Esophagus (tissue), 2 donors: ENCODE measurements at regions not wholly inside any gene's neighbourhood (a gene's known extent, or its start where the extent isn't known, plus 50 kb on each side); places are given as distances from the start of the nearest gene placed in this dataset.
"Not testable (repeated sequence)": the region's sequence is repeated elsewhere in the genome, so short reads cannot be mapped to it uniquely, and the experiment has no call there.

ENCODE experiments used
- H3K27ac ChIP-seq, 2 donors: one replicate each; pipeline ENCODE4 v1.5.1; 2013; ENCODE audit warnings: low read depth in 2 of 2, mild to moderate bottlenecking in 2 of 2, inconsistent platforms in 1 of 2, low read length in 1 of 2, moderate library complexity in 1 of 2
- H3K27me3 ChIP-seq, 2 donors: one replicate each; pipeline ENCODE4 v1.6.1; 2013; ENCODE audit warnings: low read length in 2 of 2, control low read depth in 1 of 2, mild to moderate bottlenecking in 1 of 2; ENCODE audit not compliant: insufficient read depth in 2 of 2, control insufficient read depth in 1 of 2
- H3K36me3 ChIP-seq, 2 donors: one replicate each; pipeline ENCODE4 v1.6.1; 2013; ENCODE audit warnings: low read length in 1 of 2; ENCODE audit not compliant: control insufficient read depth in 2 of 2, insufficient read depth in 2 of 2
- H3K4me1 ChIP-seq, 2 donors: one replicate each; pipeline ENCODE4 v1.6.1; 2013; ENCODE audit warnings: low read length in 1 of 2; ENCODE audit not compliant: control insufficient read depth in 2 of 2, insufficient read depth in 2 of 2
- H3K4me3 ChIP-seq, 2 donors: one replicate each; pipeline ENCODE4 v1.5.1; 2013; ENCODE audit warnings: low read length in 2 of 2, mild to moderate bottlenecking in 2 of 2, low read depth in 1 of 2, moderate library complexity in 1 of 2
- H3K9me3 ChIP-seq, 2 donors: one replicate each; pipeline ENCODE4 v1.6.1; 2013; ENCODE audit warnings: mild to moderate bottlenecking in 2 of 2, low read depth in 1 of 2, low read length in 1 of 2, moderate library complexity in 1 of 2; ENCODE audit not compliant: control insufficient read depth in 2 of 2, insufficient read depth in 1 of 2
- WGBS, 2 donors: extraction: QIAGEN DNeasy Blood & Tissue Kit; methylation state at CpG; one replicate each; pipeline ENCODE4 v1.1.7; 2013; 5-methylcytosine and 5-hydroxymethylcytosine counted together
- donor health status: healthy with polysubstance abuse.
- donor health status: Bipolar disorder and iron deficiency.

- Histone ChIP-seq H3K27ac (no peak overlapping the region), H3K4me1 (peaks cover 0 to 2% of the 10 kb centered on the region in 2 donors), H3K27me3 (no peaks in the 10 kb centered on the region), H3K36me3 (no peaks in the 10 kb centered on the region), H3K4me3 (no peak overlapping the region), H3K9me3 (no peaks in the 10 kb centered on the region)
These were observed 376.9 kb upstream of the ARPP21 start for GRCh38 chr3:35262406-35262805.

- Histone ChIP-seq H3K27ac (no peak overlapping the region), H3K36me3 (no peaks in the 10 kb centered on the region), H3K4me1 (peaks cover 0 to 2% of the 10 kb centered on the region in 2 donors), H3K4me3 (no peak overlapping the region), H3K27me3 (no peaks in the 10 kb centered on the region), H3K9me3 (no peaks in the 10 kb centered on the region)
- WGBS, 2 donors: 46 to 57% methylated on average over 1 of the region's 1 CpG
These were observed 375.8 kb upstream of the ARPP21 start for GRCh38 chr3:35263477-35263876.

GRCh38 chr3:35266065-35266464, 373.3 kb upstream of the ARPP21 start:
- not testable (repeated sequence) for H3K4me3 ChIP-seq, H3K27ac ChIP-seq, H3K36me3 ChIP-seq, H3K27me3 ChIP-seq, H3K4me1 ChIP-seq, H3K9me3 ChIP-seq
- WGBS, 2 donors: 94 to 95% methylated on average over 12 of the region's 12 CpGs

GRCh38 chr3:35275768-35276167, 363.6 kb upstream of the ARPP21 start:
- Histone ChIP-seq H3K4me3 (no peak overlapping the region), H3K4me1 (no peaks in the 10 kb centered on the region), H3K9me3 (peaks cover 0 to 7% of the 10 kb centered on the region in 2 donors), H3K36me3 (no peaks in the 10 kb centered on the region), H3K27ac (no peak overlapping the region), H3K27me3 (no peaks in the 10 kb centered on the region)
- 90 to 91% methylated on average over 2 of the region's 2 CpGs for WGBS, 2 donors

- no peaks in the 10 kb centered on the region for H3K4me1 ChIP-seq
- H3K9me3 ChIP-seq: peaks cover 0 to 7% of the 10 kb centered on the region in 2 donors
- no peaks in the 10 kb centered on the region for H3K27me3 ChIP-seq
- H3K4me3 ChIP-seq: no peak overlapping the region
- WGBS, 2 donors: 50 to 69% methylated on average over 1 of the region's 1 CpG
- no peaks in the 10 kb centered on the region for H3K36me3 ChIP-seq
- no peak overlapping the region for H3K27ac ChIP-seq
These were observed 362.8 kb upstream of the ARPP21 start for GRCh38 chr3:35276568-35276967.

- no peak overlapping the region for H3K27ac ChIP-seq
- no peaks in the 10 kb centered on the region for H3K27me3 ChIP-seq
- H3K36me3 ChIP-seq: no peaks in the 10 kb centered on the region
- H3K4me3 ChIP-seq: no peak overlapping the region
- 64 to 65% methylated on average over 4 of the region's 4 CpGs for WGBS, 2 donors
- H3K9me3 ChIP-seq: no peaks in the 10 kb centered on the region
- no peaks in the 10 kb centered on the region for H3K4me1 ChIP-seq
These were observed 347.7 kb upstream of the ARPP21 start for GRCh38 chr3:35291471-35292236.

GRCh38 chr3:35292568-35292967, 346.8 kb upstream of the ARPP21 start:
- no peaks in the 10 kb centered on the region for H3K4me1 ChIP-seq
- H3K27me3 ChIP-seq: no peaks in the 10 kb centered on the region
- 91 to 92% methylated on average over 3 of the region's 3 CpGs for WGBS, 2 donors
- H3K27ac ChIP-seq: no peak overlapping the region
- H3K36me3 ChIP-seq: no peaks in the 10 kb centered on the region
- no peaks in the 10 kb centered on the region for H3K9me3 ChIP-seq
- no peak overlapping the region for H3K4me3 ChIP-seq

- Histone ChIP-seq H3K36me3 (no peaks in the 10 kb centered on the region), H3K27me3 (no peaks in the 10 kb centered on the region), H3K9me3 (no peaks in the 10 kb centered on the region), H3K4me1 (no peaks in the 10 kb centered on the region), H3K4me3 (no peak overlapping the region), H3K27ac (no peak overlapping the region)
- 63 to 77% methylated on average over 2 of the region's 2 CpGs for WGBS, 2 donors
These were observed 343.4 kb upstream of the ARPP21 start for GRCh38 chr3:35295906-35296305.

GRCh38 chr3:35296533-35296932, 342.8 kb upstream of the ARPP21 start:
- H3K4me1 ChIP-seq: no peaks in the 10 kb centered on the region
- 71 to 72% methylated on average over 4 of the region's 4 CpGs for WGBS, 2 donors
- H3K27me3 ChIP-seq: no peaks in the 10 kb centered on the region
- H3K4me3 ChIP-seq: no peak overlapping the region
- no peaks in the 10 kb centered on the region for H3K36me3 ChIP-seq
- H3K27ac ChIP-seq: no peak overlapping the region
- no peaks in the 10 kb centered on the region for H3K9me3 ChIP-seq

- not testable (repeated sequence) for H3K4me3 ChIP-seq, H3K27ac ChIP-seq, H3K4me1 ChIP-seq, H3K9me3 ChIP-seq, H3K27me3 ChIP-seq, H3K36me3 ChIP-seq
- 68 to 77% methylated on average over 2 of the region's 2 CpGs for WGBS, 2 donors
These were observed 342.4 kb upstream of the ARPP21 start for GRCh38 chr3:35296944-35297343.
